Esophagus muscularis mucosa (tissue), 4 donors: ENCODE measurements at regions not wholly inside any gene's neighbourhood (a gene's known extent, or its start where the extent isn't known, plus 50 kb on each side); places are given as distances from the start of the nearest gene placed in this dataset.

Experiments
- EP300 ChIP-seq: sonication (generic); formaldehyde crosslinking; IDR thresholded peaks from one replicate; pipeline ENCODE4 v1.6.1; 2017; ENCODE audit warnings: antibody characterized with exemption
- POLR2A ChIP-seq: fragments of 450-650 bp; IDR thresholded peaks from one replicate; pipeline ENCODE4 v1.6.1; 2017; ENCODE audit warnings: antibody characterized with exemption, moderate library complexity, mild to moderate bottlenecking, low read depth
- POLR2AphosphoS5 ChIP-seq, 2 donors: sonication (generic); formaldehyde crosslinking; IDR thresholded peaks; one replicate each; pipeline ENCODE4 v1.6.1; 2017; ENCODE audit warnings: antibody characterized with exemption in 2 of 2
- TF ChIP-seq, protein P1 (sequence below), 3 experiments: fragments of 200-600 bp in 2 of 3; fragments of 450-650 bp in 1 of 3; sonication (generic) in 2 of 3; IDR thresholded peaks; one replicate each; pipeline ENCODE4 v1.5.1; 2017 to 2019; ENCODE audit warnings: antibody characterized with exemption in 3 of 3, mild to moderate bottlenecking in 2 of 3, moderate library complexity in 1 of 3

- TF ChIP-seq, protein P1, sequence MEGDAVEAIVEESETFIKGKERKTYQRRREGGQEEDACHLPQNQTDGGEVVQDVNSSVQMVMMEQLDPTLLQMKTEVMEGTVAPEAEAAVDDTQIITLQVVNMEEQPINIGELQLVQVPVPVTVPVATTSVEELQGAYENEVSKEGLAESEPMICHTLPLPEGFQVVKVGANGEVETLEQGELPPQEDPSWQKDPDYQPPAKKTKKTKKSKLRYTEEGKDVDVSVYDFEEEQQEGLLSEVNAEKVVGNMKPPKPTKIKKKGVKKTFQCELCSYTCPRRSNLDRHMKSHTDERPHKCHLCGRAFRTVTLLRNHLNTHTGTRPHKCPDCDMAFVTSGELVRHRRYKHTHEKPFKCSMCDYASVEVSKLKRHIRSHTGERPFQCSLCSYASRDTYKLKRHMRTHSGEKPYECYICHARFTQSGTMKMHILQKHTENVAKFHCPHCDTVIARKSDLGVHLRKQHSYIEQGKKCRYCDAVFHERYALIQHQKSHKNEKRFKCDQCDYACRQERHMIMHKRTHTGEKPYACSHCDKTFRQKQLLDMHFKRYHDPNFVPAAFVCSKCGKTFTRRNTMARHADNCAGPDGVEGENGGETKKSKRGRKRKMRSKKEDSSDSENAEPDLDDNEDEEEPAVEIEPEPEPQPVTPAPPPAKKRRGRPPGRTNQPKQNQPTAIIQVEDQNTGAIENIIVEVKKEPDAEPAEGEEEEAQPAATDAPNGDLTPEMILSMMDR (IDR thresholded peaks at IDR 0.05): no peak
- TF ChIP-seq POLR2A (no peak), POLR2AphosphoS5 (IDR thresholded peaks at IDR 0.05) (no peak), EP300 (no peak)
These were observed 419.0 kb upstream of the TMPO start for GRCh38 chr12:98096436-98096835.
